ENCODE measurements at regions not wholly inside any gene's neighbourhood (a gene's known extent, or its start where the extent isn't known, plus 50 kb on each side); places are given as distances from the start of the nearest gene placed in this dataset.

GRCh38 chr2:224253464-224253863 lies 148.4 kb downstream of the FAM124B start:
- Histone ChIP-seq H3K9ac (ENCODE audit: low read length) (no peak overlapping the region), H3F3A (ENCODE audit: insufficient read depth, low read length, poor library complexity, severe bottlenecking) (no peaks in the 10 kb centered on the region), H3K9me3 (ENCODE audit: low read length) (no peaks in the 10 kb centered on the region), H3K27ac (ENCODE audit: low read length) (no peak overlapping the region), H3K79me2 (replicated peaks; ENCODE audit: insufficient read depth, low read length) (no peaks in the 10 kb centered on the region), H3K4me2 (ENCODE audit: low read length) (no peak overlapping the region), H3K4me3 (ENCODE audit: low read length) (no peak overlapping the region), H3K36me3 (ENCODE audit: insufficient read depth, low read length) (no peaks in the 10 kb centered on the region), H2AFZ (ENCODE audit: low read depth, low read length) (no peak overlapping the region), H3K9me2 (ENCODE audit: insufficient read depth, low read length) (no peaks in the 10 kb centered on the region), H3K27me3 (ENCODE audit: insufficient read depth, low read depth, low read length) (no peaks in the 10 kb centered on the region), H4K20me1 (ENCODE audit: insufficient read depth) (no peaks in the 10 kb centered on the region)
- TF ChIP-seq MXI1 (conservative IDR thresholded peaks at IDR 0.05; ENCODE audit: poor library complexity, severe bottlenecking) (no peak), POLR2AphosphoS5 (IDR thresholded peaks at IDR 0.05) (no peak), TAF1 (IDR thresholded peaks at IDR 0.05; ENCODE audit: low read depth) (no peak), RAD21 (conservative IDR thresholded peaks at IDR 0.05) (no peak), EZH2 (IDR thresholded peaks at IDR 0.05; ENCODE audit: borderline replicate concordance, insufficient read depth, low read length, poor library complexity, severe bottlenecking) (no peak), CTCF (IDR thresholded peaks at IDR 0.05; ENCODE audit: poor library complexity, severe bottlenecking) (no peak), SMC3 (conservative IDR thresholded peaks at IDR 0.05; ENCODE audit: poor library complexity) (no peak), EP300 (conservative IDR thresholded peaks at IDR 0.05; ENCODE audit: poor library complexity, severe bottlenecking) (no peak)
- TF ChIP-seq, protein P1, sequence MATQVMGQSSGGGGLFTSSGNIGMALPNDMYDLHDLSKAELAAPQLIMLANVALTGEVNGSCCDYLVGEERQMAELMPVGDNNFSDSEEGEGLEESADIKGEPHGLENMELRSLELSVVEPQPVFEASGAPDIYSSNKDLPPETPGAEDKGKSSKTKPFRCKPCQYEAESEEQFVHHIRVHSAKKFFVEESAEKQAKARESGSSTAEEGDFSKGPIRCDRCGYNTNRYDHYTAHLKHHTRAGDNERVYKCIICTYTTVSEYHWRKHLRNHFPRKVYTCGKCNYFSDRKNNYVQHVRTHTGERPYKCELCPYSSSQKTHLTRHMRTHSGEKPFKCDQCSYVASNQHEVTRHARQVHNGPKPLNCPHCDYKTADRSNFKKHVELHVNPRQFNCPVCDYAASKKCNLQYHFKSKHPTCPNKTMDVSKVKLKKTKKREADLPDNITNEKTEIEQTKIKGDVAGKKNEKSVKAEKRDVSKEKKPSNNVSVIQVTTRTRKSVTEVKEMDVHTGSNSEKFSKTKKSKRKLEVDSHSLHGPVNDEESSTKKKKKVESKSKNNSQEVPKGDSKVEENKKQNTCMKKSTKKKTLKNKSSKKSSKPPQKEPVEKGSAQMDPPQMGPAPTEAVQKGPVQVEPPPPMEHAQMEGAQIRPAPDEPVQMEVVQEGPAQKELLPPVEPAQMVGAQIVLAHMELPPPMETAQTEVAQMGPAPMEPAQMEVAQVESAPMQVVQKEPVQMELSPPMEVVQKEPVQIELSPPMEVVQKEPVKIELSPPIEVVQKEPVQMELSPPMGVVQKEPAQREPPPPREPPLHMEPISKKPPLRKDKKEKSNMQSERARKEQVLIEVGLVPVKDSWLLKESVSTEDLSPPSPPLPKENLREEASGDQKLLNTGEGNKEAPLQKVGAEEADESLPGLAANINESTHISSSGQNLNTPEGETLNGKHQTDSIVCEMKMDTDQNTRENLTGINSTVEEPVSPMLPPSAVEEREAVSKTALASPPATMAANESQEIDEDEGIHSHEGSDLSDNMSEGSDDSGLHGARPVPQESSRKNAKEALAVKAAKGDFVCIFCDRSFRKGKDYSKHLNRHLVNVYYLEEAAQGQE (IDR thresholded peaks at IDR 0.05; ENCODE audit: borderline replicate concordance) = no peak

GRCh38 chr2:224252631-224253030 lies 149.3 kb downstream of the FAM124B start:
- H3K79me2 ChIP-seq (replicated peaks; ENCODE audit: insufficient read depth, low read length) = no peaks in the 10 kb centered on the region
- no peak overlapping the region for H2AFZ ChIP-seq (ENCODE audit: low read depth, low read length)
- no peak for TF ChIP-seq TAF1 (IDR thresholded peaks at IDR 0.05; ENCODE audit: low read depth)
- no peak for TF ChIP-seq CTCF (IDR thresholded peaks at IDR 0.05; ENCODE audit: poor library complexity, severe bottlenecking)
- TF ChIP-seq, protein P1 (IDR thresholded peaks at IDR 0.05; ENCODE audit: borderline replicate concordance) = no peak
- TF ChIP-seq MXI1 (conservative IDR thresholded peaks at IDR 0.05; ENCODE audit: poor library complexity, severe bottlenecking) = no peak
- TF ChIP-seq POLR2AphosphoS5 (IDR thresholded peaks at IDR 0.05) = no peak
- no peak for TF ChIP-seq RAD21 (conservative IDR thresholded peaks at IDR 0.05)
- no peak for TF ChIP-seq EZH2 (IDR thresholded peaks at IDR 0.05; ENCODE audit: borderline replicate concordance, insufficient read depth, low read length, poor library complexity, severe bottlenecking)
- no peak for TF ChIP-seq SMC3 (conservative IDR thresholded peaks at IDR 0.05; ENCODE audit: poor library complexity)
- no peak for TF ChIP-seq EP300 (conservative IDR thresholded peaks at IDR 0.05; ENCODE audit: poor library complexity, severe bottlenecking)

More at GRCh38 chr2:224252631-224253030, 149.3 kb downstream of the FAM124B start:
- Histone ChIP-seq H3K27me3 (ENCODE audit: insufficient read depth, low read depth, low read length) (no peaks in the 10 kb centered on the region), H3K36me3 (ENCODE audit: insufficient read depth, low read length) (no peaks in the 10 kb centered on the region), H3K4me3 (ENCODE audit: low read length) (no peak overlapping the region), H3K9ac (ENCODE audit: low read length) (no peak overlapping the region), H3K4me2 (ENCODE audit: low read length) (no peak overlapping the region), H3K9me2 (ENCODE audit: insufficient read depth, low read length) (no peaks in the 10 kb centered on the region), H4K20me1 (ENCODE audit: insufficient read depth) (no peaks in the 10 kb centered on the region), H3K9me3 (ENCODE audit: low read length) (no peaks in the 10 kb centered on the region), H3F3A (ENCODE audit: insufficient read depth, low read length, poor library complexity, severe bottlenecking) (no peaks in the 10 kb centered on the region), H3K27ac (ENCODE audit: low read length) (no peak overlapping the region)

Measured in neural cell (in vitro differentiated cells).